T-helper 1 cell treated with Interleukin-12 subunit alpha and Interleukin-12 subunit beta and Interleukin-4 antibody, amounts not matched to agents 30 μg/mL and 1 μg/mL, for 36 hours (primary cell): ENCODE measurements at regions not wholly inside any gene's neighbourhood (a gene's known extent, or its start where the extent isn't known, plus 50 kb on each side); places are given as distances from the start of the nearest gene placed in this dataset.

Experiments
- H3K27ac Mint-ChIP-seq: one replicate; pipeline ENCODE4 v1.8.0; 2021; ENCODE audit warnings: mild to moderate bottlenecking, mixed read lengths
- H3K27me3 Mint-ChIP-seq: one replicate; pipeline ENCODE4 v1.8.0; 2021; ENCODE audit warnings: low read depth, mixed read lengths
- H3K36me3 Mint-ChIP-seq: one replicate; pipeline ENCODE4 v1.8.0; 2021; ENCODE audit warnings: low read depth, mixed read lengths
- H3K4me1 Mint-ChIP-seq: one replicate; pipeline ENCODE4 v1.8.0; 2021; ENCODE audit warnings: low read depth, mixed read lengths
- H3K4me3 Mint-ChIP-seq: one replicate; pipeline ENCODE4 v1.8.0; 2021; ENCODE audit warnings: mild to moderate bottlenecking, moderate library complexity, mixed read lengths
- H3K9me3 Mint-ChIP-seq: one replicate; pipeline ENCODE4 v1.8.0; 2021; ENCODE audit warnings: mixed read lengths

DNA sequence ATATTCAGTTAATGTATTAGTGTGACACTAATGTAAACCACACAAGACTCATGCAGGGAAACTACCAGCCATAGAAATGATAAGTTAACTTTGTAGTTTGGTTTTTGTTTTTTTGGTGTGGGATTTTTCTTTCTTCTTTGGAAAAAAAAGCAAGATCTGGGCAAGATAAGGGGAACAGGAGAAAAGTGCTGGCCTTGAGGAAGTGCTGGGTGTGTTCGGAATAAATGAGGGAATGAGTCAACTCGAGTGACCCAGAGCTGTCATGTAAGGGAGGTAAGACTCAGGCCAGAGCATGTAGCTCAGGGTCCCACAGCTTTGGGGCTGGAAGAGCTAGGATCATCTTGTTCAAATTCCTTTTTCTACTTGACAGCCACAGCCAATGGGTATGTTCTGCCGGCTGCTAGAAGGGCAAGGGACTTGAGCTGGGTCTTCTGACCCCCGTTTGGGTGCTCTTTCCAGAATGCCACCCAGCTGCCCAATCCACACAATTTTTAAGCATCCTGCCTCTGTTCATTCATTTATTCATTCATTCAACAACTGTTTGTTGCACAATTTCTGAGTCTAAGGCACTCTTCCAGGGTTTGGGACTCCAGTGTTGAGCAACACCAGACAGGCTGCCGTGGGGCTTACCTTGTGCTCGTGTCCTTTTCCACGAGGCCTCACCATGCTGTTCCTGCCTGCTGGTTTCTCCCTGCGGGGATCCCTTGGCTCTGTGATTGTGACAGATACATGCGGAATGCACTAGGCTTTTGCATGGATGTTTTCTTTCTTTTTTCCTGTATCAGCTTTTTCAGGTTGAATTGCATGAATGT lies 54.5 kb downstream of the CLDN34 start:
- Mint-ChIP-seq H3K9me3 (no peaks in the 10 kb centered on the region), H3K4me3 (no peak overlapping the region), H3K27me3 (peaks cover 3% of the 10 kb centered on the region), H3K36me3 (peaks cover 14% of the 10 kb centered on the region), H3K27ac (no peak overlapping the region), H3K4me1 (peaks cover 15% of the 10 kb centered on the region)

DNA sequence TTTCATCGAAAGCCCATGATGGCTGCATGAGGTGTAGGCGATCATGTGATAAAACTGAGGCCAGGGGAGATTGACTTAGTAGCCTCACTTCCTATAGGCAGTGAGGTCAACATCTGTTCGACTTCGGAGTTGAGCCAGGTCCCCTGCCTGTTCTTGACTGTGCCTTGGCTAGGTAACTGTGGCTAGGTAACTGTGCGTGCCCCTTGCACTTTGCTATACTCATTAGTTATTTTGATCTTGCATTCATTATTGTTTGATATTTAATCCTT lies 55.0 kb downstream of the CLDN34 start:
- Mint-ChIP-seq H3K4me3 (no peak overlapping the region), H3K4me1 (peaks cover 10% of the 10 kb centered on the region), H3K27me3 (no peaks in the 10 kb centered on the region), H3K9me3 (no peaks in the 10 kb centered on the region), H3K36me3 (peaks cover 10% of the 10 kb centered on the region), H3K27ac (no peak overlapping the region)

DNA sequence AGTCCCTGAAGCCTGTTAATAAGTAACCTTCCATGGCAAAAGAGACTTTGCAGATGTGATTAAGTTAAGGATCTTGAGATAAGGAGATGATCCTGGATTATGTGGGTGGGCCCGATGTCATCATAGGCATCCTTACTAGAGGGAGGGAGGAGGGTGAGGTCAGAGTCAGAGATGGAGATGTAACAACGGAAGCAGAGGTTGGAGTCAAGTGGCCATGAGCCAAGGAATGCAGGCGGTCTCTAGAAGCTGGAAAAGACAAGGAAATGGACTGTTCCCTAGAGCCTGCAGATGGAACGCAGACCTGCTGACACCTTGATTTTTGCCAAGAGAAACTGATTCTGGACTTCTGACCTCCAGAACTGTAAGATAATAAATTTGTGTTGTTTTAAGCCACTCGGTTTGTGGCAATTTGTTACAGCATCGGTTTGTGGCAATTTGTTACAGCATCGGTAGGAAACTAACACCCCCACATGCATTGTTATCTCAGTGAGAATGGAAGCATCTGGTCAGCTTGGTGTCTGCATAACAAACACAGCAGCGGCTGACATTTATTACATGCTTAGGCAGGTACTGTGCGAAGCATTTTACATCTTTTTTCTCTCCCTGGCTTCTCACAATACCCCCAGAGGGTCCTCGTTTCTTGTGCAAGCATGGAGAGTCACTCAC lies 55.6 kb downstream of the CLDN34 start:
- Mint-ChIP-seq H3K4me1 (peaks cover 9% of the 10 kb centered on the region), H3K4me3 (no peak overlapping the region), H3K27me3 (no peaks in the 10 kb centered on the region), H3K9me3 (no peaks in the 10 kb centered on the region), H3K27ac (no peak overlapping the region), H3K36me3 (peaks cover 12% of the 10 kb centered on the region)

DNA sequence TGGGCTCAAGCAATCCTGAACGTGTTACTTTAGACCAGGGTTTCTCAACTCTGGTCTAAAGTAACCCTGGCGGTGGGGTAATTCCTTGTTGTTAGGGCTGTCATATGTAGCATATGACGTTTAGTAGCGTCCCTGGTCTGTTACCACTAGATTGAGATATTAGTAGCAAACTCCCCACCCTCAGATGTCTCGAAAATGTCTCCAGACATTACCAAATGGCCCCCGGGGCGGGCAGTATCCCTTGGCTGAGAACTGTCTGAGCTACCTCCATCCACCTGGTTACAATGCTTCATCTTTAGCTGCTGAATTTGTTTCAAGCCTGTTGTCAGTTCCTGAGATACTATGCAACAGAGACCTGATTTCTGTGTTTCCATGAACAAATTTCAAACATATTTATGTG lies 56.7 kb downstream of the CLDN34 start:
- Mint-ChIP-seq H3K36me3 (peaks cover 7% of the 10 kb centered on the region), H3K27ac (no peak overlapping the region), H3K9me3 (no peaks in the 10 kb centered on the region), H3K4me1 (peaks cover 2% of the 10 kb centered on the region), H3K4me3 (no peak overlapping the region), H3K27me3 (no peaks in the 10 kb centered on the region)

DNA sequence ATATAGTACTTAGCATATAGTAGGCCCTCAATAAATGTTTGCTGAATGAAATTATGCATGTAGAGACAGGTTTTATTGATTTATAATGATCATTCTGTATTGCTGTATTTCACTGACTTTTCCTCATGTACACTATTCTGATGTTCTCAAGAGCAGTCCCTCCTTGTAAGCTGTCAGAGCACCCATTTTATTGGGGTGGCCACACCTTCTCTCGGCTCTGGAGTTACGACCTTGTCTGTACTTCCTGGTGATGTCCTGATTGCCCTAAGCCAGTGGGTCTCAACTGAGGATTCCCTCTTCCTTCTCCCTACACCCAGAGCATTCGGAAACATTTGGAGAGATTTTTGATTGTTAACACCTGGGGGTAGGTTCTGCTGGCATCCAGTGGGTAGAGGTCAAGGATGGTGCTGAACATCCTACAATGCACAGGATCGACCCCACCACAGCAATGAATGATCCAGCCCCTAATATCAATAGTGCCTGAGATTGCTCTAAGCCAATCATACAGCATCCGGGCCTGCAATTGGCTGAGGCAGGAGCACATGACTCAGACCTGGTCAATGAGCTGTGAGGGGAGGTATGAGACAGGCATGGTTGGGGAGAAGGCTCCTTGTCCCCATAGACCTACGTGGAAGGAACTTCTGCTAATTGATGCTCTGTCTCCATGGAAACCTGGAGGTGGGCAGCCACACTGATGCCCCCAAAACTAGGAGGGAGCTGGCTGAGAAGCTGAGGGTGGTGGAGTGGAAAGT lies 58.8 kb downstream of the CLDN34 start:
- peaks cover 3% of the 10 kb centered on the region for H3K36me3 Mint-ChIP-seq
- no peak overlapping the region for H3K4me3 Mint-ChIP-seq
- H3K27me3 Mint-ChIP-seq: no peaks in the 10 kb centered on the region

DNA sequence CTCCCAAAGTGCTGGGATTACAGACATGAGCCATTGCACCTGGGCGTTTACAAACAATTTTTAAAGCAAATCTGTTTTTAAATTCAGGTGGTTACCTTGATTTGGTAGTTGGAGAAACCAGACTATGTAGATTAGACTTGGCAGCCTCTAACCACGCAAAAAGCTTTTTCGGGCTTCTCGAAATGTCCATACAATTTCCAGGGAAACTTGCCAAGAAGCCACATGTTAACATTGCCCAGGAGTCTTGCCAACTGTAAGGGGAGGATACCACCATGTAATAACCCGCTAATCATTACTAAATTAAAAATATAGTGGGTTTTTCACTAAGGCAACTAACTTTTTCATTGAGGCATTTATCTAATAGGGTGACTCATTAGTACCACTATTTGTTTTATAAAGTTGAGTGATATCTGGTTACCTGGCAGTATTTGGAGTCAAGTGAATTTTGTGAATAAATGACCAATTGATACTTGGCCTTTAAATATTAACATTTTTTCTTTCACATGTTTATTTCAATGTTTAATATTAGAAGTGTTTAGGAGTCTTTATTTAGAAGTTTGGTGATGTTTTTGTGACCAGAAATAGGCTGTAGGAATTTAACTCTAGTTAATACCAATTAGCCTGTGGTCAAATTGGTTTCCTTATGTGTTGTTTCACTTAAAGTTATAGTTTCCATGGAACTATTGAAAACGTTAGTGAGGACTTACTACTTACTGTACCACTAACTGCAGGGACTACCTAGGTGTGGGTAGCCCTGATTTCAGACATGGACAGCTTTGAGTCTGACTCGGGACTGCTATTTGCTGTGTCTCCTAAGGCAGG lies 61.3 kb downstream of the CLDN34 start:
- Mint-ChIP-seq H3K36me3 (peaks cover 3% of the 10 kb centered on the region), H3K4me1 (no peaks in the 10 kb centered on the region), H3K27me3 (no peaks in the 10 kb centered on the region), H3K4me3 (no peak overlapping the region), H3K9me3 (no peaks in the 10 kb centered on the region), H3K27ac (no peak overlapping the region)

More for the DNA sequence above, 58.8 kb downstream of the CLDN34 start:
- H3K27ac Mint-ChIP-seq: no peak overlapping the region
- H3K4me1 Mint-ChIP-seq: peaks cover 2% of the 10 kb centered on the region
- H3K9me3 Mint-ChIP-seq: no peaks in the 10 kb centered on the region

DNA sequence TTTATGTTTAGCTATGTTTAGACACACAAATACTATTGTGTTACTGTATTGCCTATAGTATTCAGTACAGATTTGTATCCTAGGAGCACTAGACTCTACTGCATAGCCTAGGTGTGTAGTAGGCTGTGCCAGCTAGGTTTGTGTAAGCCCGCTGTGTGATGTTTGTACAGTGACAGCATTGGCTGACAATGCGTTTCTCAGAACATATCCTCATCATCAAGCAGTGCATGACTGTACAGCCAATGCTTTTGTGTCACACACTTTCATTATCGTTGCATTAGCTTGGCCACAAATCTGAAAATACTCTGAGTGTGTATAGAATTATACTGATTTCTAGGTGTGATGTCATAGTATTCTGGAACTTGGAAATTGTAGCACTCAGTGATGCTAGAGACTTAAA lies 63.4 kb downstream of the CLDN34 start:
- no peaks in the 10 kb centered on the region for H3K27me3 Mint-ChIP-seq

DNA sequence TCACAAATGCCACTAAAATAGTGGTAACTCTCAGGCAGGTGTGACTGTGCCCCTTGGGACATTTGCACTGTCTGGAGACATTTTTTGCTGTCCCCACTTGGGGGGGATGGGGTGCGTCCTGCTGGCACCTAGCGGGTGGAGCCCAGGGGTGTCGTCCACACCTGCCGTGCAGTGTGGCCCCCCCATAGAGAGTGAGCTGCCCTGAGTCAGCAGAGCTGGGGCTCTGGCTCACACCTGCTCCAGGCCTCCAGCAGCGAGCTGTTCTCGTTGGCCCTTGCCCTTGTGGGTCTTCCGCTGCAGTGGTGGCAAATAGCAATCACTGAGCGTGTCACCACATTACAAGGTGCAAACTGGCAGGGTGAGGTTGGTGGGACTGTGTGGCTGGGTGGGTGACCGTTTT lies 64.6 kb downstream of the CLDN34 start:
- Mint-ChIP-seq H3K4me1 (peaks cover 8% of the 10 kb centered on the region), H3K27ac (no peak overlapping the region), H3K36me3 (peaks cover 6% of the 10 kb centered on the region), H3K4me3 (no peak overlapping the region), H3K27me3 (no peaks in the 10 kb centered on the region), H3K9me3 (no peaks in the 10 kb centered on the region)

More for the DNA sequence above, 63.4 kb downstream of the CLDN34 start:
- Mint-ChIP-seq H3K36me3 (peaks cover 6% of the 10 kb centered on the region), H3K27ac (no peak overlapping the region), H3K4me1 (peaks cover 8% of the 10 kb centered on the region), H3K9me3 (no peaks in the 10 kb centered on the region), H3K4me3 (no peak overlapping the region)

DNA sequence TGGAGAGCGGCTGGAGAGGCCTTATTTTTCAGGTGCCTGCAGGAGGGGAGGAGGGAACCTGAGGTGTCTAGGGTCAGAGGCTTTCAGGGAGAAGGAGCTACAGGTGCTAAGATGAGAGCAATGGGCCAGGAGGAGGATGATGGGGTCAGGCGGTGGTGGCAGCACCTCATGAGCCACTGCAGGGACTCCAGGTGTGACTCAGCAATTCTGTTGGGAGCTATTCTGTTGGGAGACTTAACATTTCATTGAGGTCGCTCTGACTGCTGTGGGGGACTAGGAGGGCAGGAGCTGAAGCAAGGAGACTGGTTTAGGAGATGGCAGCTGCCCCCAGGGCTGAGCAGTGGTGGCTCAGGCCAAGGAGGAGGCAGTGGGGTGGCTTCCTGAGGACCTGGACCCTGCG lies 65.0 kb downstream of the CLDN34 start:
- Mint-ChIP-seq H3K36me3 (peaks cover 6% of the 10 kb centered on the region), H3K27ac (no peak overlapping the region), H3K4me1 (peaks cover 8% of the 10 kb centered on the region), H3K4me3 (no peak overlapping the region), H3K9me3 (no peaks in the 10 kb centered on the region), H3K27me3 (no peaks in the 10 kb centered on the region)

DNA sequence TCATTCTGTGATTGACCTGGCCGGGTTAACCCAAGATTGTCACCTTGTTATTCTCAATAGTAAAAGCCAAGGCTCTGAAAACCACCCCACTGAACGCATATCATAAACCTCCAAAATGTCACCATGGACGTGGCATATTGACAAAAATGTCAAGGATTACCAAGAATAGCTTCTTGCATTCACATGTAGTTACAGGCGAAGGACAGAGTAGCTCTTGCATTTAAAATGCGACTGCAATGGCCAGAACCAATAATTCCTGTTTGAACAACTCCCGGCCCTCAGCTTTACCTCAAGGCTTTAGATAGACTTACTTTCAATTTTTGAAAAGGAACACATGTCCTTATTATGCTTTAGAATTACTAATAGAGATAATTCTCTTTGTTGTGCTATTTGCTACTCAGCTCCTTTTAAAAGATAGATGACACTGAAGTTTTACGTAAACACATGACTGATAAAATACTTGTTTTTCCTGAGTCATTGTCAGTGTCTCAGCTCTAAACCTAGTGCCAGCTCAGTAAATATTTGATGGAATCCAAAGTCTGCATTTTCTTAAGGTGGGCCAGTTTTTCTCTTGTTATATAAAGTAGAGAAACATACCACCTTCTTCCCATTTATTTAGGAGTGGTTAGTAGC lies 66.3 kb downstream of the CLDN34 start:
- H3K4me1 Mint-ChIP-seq: peaks cover 8% of the 10 kb centered on the region
- no peaks in the 10 kb centered on the region for H3K9me3 Mint-ChIP-seq
- H3K4me3 Mint-ChIP-seq: no peak overlapping the region
- H3K27me3 Mint-ChIP-seq: no peaks in the 10 kb centered on the region
- no peak overlapping the region for H3K27ac Mint-ChIP-seq
- peaks cover 3% of the 10 kb centered on the region for H3K36me3 Mint-ChIP-seq

DNA sequence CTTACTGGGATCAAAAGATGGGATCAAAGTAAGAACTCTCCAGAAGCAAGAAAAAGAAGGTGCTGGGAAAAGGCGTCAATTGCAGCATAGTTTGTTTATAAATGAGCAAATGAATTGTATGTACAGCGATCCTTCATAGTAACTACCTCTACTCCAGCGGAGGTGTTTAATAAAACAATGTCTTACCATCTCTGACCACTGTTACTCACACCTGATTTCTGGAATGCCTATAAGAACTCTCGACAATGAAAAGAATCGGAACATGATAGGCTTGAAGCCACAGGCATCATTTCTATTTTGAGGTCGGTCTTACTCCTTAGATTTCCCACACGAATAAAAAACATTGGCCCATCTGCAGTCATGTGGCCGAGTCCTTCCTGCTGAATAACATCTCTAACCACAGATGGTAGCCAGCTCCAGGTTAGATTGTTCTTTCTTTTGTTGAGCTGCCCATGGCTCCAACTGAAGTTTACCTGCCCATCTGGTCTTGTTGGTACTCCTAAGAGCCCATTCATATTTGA lies 67.6 kb downstream of the CLDN34 start:
- no peaks in the 10 kb centered on the region for H3K27me3 Mint-ChIP-seq
- H3K9me3 Mint-ChIP-seq: no peaks in the 10 kb centered on the region
- no peak overlapping the region for H3K4me3 Mint-ChIP-seq
- no peak overlapping the region for H3K27ac Mint-ChIP-seq
- H3K4me1 Mint-ChIP-seq: peaks cover 8% of the 10 kb centered on the region
- peaks cover 3% of the 10 kb centered on the region for H3K36me3 Mint-ChIP-seq

DNA sequence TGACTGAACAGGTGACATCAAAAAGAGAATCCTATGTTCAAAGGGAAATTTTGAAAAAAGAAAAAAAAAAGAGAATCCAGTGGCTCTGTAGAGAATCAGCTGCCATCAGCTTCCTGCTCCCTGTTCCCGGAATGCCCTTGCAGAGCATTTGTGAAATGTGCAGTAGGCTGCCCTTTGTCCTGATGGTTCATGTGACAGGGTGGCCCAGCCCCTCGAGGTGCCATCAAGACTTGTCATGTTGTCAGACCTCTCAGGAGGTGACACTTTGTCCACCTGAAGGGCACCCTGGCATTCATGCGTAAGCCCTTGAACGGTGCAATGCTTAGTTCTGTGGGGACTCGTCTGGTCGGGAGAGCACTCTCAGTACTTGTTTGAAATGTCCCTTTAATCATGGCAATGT lies 71.4 kb downstream of the CLDN34 start:
- Mint-ChIP-seq H3K9me3 (no peaks in the 10 kb centered on the region), H3K27me3 (no peaks in the 10 kb centered on the region), H3K27ac (no peak overlapping the region), H3K36me3 (peaks cover 3% of the 10 kb centered on the region), H3K4me1 (peaks cover 8% of the 10 kb centered on the region), H3K4me3 (no peak overlapping the region)

DNA sequence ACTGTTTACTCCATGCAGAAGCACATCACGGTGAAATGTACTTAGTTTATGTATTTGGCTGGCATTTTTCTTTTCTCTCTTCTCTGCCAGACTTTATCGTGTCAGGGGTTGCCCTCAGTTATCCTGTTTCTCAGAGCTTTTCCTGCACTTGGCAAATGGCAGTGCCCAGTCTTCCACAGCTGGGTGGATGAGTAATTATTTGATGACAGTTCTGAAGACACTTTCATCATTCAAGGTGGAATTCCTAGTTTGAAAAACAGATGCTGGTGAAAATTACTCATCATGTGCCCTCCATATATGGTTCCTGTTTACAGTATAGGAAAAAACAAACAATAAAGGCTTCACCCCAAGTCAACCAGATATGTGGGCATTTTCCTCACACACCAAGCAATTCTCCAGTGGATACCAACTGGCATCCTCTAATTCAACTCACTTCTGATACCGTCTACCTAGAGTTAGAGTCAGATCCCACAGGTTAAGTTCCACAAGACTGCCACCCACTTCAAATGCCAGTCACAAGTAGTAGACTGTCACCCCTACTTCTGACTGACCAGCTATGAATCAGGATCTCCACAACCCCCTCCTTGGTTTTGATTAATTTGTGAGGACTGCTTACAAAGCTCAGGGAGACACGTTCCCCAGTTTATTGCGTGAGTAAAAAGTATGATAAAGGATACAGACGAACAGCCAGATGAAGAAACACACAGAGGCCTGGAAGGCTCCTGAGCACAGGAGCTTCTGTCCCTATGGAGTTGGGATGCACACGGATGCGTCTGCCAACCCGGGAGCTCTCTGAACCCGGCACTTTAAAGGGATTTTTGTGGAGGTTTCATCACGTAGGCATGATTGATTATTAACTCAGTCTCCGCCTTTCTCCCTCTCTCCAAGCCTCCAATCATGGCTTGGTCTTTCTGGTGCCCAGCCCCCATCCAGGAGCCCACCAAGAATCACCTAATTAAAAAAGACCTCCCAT lies 72.9 kb downstream of the CLDN34 start:
- H3K9me3 Mint-ChIP-seq: no peaks in the 10 kb centered on the region
- H3K27ac Mint-ChIP-seq: no peak overlapping the region
- no peaks in the 10 kb centered on the region for H3K27me3 Mint-ChIP-seq
- no peak overlapping the region for H3K4me3 Mint-ChIP-seq
- no peaks in the 10 kb centered on the region for H3K4me1 Mint-ChIP-seq
- no peaks in the 10 kb centered on the region for H3K36me3 Mint-ChIP-seq
